GM10266 (cell line): ENCODE measurements at regions not wholly inside any gene's neighbourhood (a gene's known extent, or its start where the extent isn't known, plus 50 kb on each side); places are given as distances from the start of the nearest gene placed in this dataset.

Experiments
- DNase-seq: peaks from one replicate; pipeline ENCODE4 v3.0.0; 2012; ENCODE audit errors: extremely low spot score
- CTCF ChIP-seq: IDR thresholded peaks from 2 replicates; pipeline ENCODE4 v1.5.1; 2012; ENCODE audit warnings: mild to moderate bottlenecking, low read depth; ENCODE audit not compliant: control insufficient read depth, insufficient read depth; ENCODE audit errors: missing control alignments

GRCh38 chr13:59442944-59443486 is 720.7 kb downstream of the DIAPH3 start:
- no peak for TF ChIP-seq CTCF
- no peak for DNase-seq

GRCh38 chr13:59444210-59444857 is 719.4 kb downstream of the DIAPH3 start:
- no peak for DNase-seq
- TF ChIP-seq CTCF, result no peak

DNA sequence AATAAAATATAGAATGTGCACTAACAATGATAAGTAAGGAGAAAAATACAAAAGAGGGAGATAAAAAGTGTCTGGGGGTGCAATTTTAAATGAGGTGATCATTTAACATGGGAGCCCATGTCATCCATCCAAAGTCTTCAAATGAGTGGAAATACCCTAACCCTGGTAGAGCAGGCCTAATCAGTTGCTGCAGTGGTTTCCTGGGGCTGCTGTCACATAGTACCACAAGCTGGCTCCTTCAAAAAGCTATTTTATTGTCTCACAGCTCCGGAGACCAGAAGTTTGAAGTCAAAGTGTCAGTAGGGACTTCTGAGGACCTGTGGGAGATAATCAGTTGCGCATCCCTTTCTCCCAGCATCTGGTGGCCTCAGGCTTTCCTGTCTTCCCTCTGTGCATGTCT is 717.9 kb downstream of the DIAPH3 start:
- no peak for TF ChIP-seq CTCF
- DNase-seq, result no peak

DNA sequence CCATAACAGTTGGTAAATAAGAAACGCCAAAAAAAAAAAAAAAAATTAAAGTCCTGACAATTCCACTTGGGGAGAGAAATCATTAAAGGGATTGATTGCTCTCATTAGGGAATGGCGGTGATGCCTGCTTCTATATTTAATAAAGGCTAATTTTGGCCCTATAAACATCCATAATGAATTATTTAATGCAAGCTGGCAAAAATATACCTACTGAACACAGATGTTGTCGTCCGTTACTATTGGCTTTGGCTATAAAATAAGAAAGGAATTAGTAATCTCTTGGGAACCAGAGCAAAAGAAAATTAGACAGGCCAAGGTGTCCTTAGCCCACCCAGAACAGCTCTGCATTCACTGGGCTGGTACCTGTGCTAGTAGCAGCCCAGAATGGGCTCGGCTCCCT is 717.3 kb downstream of the DIAPH3 start:
- no peak for DNase-seq
- TF ChIP-seq CTCF, result no peak

GRCh38 chr13:59447031-59447430 is 716.7 kb downstream of the DIAPH3 start:
- no peak for TF ChIP-seq CTCF
- no peak for DNase-seq

- DNase-seq, result no peak
- TF ChIP-seq CTCF, result no peak
These were observed 715.7 kb downstream of the DIAPH3 start for GRCh38 chr13:59447846-59448620.

GRCh38 chr13:59449750-59450149 is 714.0 kb downstream of the DIAPH3 start:
- no peak for TF ChIP-seq CTCF
- DNase-seq, result no peak
